ENCODE measurements at regions not wholly inside any gene's neighbourhood (a gene's known extent, or its start where the extent isn't known, plus 50 kb on each side); places are given as distances from the start of the nearest gene placed in this dataset.

DNA sequence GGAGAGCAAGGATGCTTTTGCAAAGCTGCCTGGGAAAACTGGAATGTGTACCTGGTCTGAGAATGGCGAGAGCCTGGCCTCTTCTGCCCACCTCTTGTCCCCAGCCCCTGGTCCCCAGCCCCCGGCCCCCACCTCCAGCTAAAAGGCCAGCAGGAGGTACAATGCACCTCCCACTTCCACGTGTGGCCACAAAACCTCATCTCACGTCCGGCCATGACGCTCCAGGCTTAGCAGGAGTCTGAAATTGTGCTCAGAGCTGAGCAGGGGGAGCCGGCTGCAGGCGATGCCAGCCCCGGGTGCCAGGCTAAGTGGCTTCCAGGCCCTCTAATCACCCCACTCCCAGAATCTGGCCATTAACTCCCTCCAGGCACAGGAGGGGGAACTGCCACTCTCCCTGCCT, 83.1 kb upstream of the PRR20G start:
- DNase-seq, result no peak

DNA sequence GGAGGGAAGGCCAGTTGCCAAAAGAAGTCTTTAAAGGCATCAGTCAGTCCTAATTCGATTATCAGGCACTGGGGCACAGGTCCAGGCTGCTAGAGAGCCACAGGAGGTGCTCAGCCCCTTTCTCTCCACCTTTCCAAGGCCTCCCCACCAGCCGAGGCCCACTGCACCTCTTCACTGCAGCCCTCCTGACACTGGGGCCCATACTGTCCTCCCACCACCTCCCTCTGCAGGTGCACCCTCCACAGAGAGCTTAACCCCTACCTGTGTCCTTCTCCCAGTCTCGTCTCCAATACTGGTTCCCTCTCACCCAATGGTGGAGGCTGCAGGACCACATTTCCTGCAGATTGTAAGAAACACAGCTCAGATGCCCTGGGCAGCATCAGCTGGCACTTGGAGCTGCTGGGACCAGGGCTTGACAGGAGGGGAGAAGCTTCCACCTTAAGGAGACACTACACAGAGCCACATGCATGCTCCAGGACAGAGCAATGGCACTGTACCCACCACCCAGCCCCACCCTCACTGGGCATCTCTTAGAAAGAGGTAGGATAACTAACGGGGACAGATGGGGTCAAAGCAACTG, 81.6 kb upstream of the PRR20G start:
- no peak for DNase-seq

DNA sequence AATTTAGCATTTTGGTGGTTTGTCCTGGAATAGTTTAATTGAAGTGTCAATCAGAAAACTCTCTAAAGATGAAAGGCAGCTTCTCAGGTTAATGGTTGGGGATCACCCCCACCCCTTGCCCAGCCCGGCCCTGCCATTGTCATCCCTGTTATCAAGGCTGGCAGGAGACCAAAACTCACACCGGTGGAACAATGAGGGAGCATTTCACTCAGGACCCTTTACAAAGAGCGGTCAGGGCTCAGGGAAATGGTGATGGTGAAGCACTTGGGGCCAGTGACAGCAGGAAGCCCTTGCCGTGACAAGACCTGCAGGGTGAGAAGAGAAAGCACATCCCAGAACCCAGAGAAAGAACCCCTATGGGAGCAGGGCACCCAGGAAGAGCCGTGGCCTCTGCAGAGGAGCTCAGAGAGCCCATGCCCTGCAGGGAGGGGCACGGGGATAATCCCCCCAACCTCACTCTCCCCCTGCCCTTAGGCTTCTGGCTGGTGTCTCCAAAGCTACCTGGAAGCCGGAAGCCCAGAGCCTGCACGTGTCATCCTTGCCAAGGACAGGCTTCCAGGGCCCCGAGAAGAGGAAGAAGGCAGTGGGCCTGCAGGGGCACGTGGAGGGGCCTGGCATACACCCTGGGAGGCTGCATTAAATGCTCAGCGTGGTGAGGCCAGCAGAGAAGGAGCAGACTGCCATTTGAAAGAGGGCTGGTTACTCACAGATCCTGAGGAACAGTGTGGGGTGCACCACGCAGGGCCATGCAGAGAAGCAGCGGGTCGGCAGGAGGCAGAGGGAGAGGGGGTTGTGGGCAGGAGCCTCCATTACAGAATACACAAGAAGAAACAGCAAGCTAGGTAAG, 80.6 kb upstream of the PRR20G start:
- DNase-seq, result no peak

DNA sequence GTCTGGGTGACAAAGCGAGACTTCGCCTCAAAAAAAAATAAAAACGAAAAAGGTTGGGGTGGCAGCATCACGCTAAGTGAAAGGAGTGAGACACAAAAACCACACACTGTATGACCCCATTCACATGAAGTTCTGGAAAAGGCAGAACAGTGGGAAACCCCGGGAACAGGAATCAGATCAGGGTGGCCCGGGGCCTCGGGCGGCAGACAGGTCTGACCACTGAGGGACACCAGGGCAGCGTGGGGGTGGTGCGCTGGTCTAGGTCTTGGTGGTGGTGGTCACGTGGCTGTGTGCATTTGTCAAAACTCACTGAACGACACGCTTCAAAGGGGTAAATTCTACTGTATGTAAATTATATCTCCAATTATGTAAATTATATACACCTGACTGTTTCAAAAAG, 79.7 kb upstream of the PRR20G start:
- no peak for DNase-seq

DNA sequence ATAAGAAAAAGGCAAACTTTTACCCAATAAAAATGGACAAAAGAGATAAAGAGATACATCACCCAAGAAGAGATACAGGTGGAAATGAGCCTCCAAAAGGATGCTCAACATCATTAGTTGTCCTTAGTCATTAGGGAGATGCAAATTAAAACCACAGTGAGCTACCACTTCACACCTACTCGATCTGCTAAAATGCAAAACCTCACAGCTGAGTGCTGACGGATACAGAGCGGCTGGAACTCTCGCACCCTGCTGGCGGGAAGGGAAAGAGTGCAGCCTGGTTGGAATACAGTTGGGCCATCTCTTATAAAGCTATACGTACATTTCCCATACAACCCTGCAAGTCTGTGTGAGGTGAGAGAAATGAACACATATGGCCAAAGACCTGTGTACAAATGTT, 78.5 kb upstream of the PRR20G start:
- DNase-seq, result no peak

DNA sequence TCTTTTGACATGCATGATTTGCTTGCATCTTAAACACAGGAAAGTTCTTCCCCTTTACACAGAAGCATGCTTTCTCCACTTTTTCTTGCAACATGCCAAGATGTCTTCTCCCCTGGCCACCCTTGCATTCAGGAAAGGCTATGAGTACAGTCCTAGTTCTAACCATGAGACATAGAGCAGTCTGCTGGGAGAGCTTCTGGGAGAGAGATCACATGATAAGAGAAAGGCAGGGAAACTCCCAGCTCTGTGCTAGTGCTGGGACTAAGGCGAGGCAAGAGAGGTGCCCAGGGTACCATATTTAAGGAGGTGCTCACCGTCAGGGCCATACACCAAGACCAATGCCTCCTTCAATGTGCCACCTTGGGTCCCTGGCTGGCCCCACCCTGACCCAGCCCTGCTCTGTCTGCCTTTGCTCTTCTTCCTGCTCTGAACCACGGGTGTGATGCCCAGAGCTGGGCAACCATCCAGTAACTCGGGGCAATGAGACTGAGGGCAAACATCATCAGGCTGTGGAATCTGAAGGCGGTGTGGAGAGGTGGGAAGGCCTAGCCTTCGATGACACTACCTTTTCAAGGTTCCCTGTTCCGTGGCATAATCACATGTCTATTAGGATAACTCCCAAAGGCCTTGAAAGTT, 77.4 kb upstream of the PRR20G start:
- no peak for DNase-seq

DNA sequence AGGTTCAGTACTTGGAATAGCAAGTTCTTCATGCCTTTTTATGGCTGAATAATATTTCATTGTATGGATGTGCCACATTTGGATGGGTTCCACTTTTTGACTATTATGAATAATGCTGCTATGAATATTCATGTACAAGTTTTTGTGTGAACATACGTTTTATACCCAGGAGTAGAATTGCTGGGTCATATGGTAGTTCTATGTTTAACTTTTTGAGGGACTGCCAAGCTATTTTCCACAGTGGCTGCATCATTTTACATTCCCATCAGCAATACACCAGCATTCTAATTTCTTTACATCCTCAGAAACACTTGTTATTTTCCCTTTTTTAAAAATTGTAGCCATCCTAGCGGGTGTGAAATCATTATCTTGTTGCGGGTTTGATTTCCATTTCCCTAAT, 76.0 kb upstream of the PRR20G start:
- no peak for DNase-seq

DNA sequence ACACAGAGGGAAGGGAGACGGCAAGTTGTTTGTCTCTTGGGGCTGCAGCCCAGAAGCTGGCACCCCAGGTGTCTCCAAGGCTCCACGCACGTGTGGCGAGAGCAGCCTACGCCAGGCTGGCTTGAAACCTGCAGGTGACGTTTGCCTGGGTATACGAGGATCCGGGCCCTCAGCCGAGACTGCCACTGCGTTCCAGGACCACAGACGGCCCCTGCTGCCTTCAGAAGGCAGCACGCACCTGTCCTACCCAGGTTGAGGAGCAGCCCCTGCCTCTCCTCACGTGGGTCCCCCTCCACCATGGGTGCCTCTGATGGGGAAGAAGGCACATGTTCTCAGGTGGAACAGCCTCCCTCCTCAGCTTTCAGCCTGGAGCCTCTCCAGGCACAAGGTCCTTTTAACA, 75.3 kb upstream of the PRR20G start:
- no peak for DNase-seq

DNA sequence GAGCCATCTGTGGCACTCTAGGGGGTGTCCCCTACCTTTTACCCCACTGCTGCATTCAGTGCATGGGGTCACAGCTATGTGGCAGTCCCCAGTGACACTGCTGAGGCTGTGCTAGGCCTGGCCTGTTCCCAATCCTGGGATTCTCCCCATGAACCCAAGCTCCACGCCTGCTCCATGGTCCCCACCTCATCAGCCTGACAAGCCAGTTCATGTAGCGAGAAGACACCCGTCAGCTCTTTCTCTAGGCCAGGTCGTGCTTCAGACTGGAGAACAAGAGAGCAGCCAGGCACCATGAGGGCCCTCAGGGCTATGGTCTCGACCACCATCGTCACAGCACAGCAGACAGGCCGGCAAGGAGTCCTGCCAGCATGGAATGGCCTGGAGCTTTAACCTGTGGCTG, 72.8 kb upstream of the PRR20G start:
- no peak for DNase-seq

DNA sequence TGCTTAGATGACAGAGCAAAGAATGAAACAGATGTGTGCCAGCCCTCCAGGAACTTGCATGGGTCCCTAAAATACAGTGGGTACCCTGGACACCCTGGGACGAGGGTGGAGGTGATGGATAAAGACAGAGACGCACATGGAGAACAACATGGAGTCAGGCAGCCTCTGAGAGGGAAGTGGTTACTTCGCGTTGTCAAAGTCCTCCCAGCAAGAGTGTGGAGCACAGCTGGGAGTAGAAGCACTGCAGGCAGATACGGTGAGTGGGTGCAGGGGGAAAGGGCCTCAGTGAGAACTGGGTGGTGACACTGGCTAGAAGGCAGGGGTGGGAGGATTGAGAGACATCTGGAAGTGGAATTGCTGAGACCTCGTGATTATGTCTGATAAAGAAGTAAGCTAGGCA, 70.8 kb upstream of the PRR20G start:
- no peak for DNase-seq

DNA sequence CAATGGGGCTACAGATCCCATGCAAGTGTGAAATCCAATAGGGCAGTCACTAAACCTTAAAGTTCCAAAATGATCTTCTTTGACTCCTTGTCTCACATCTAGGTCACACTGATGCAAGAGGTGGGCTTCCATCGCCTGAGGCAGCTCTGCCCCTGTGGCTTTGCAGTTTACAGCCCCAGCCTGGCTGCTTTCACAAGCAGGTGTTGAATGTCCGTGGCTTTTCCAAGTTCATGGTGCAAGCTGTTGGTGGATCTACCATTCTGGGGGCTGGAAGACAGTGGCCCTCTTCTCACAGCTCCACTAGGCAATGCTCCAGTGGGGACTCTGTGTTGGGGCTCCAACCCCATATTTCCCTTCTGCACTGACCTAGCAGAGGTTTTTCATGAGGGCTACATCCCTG, 68.5 kb upstream of the PRR20G start:
- no peak for DNase-seq

DNA sequence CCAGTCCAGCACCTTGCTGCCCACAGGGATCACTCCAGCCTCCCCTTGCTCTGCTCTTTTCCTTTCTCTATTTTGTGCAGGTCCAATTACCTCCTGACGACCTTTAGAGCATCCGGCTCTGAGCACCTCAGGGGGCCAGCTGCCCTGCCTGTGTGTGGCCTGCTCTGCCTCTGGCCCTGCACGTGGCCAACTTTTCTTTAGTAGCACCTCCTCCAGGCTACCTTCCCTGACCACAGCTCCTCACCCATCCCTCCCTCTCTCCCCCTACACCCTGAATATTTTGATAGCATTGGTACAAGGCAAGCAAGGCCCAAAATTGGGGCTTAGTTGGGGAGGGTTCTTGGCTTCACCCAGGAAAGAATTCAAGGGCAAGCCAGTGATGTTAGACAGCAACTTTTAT, 66.9 kb upstream of the PRR20G start:
- DNase-seq, result no peak

DNA sequence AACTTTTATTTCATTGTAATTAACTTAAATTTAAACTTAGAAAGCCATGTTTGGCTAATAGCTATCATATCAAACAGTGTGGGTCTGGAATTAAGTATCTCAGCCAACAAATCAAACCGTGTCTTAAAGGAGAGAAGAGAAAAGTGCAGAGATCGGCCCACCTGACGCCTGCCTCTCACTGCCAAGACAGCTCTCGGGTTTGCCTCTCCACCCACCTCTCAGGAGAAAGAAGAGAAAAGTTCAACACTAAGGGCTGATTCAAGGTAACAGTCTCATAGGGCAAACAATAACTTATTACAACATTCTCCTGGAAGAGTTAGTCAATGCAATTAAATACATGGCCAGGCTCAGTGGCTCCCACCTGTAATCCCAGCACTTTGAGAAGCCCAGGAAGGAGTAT, 64.8 kb upstream of the PRR20G start:
- no peak for DNase-seq

DNA sequence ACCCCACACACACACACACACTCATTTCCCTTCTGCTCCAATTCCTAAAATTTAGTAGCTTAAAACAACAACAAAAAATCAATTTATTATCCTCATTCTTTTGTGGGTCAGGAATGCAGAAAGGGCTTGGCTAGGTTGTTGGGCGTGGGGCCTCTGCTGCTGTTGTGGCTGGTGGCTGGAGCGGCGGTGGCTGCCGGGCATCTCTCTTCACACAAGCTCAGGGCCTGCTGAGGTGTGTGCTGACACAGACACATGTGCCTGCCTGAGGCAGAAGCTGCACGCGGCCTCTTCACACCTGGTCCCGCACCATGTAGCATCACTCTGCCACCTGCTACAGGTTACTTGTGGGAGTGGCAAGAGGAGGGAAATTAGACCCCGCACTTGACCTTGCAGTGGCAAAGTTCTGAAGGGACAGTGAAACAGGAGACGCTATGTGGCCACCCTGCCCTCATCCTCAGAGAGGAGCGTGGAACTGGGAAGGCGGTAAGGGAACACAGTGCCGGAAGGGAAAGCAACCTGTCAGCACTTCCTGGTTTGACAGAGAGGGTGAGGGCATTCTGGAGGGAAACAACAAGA, 64.0 kb upstream of the PRR20G start:
- no peak for DNase-seq

DNA sequence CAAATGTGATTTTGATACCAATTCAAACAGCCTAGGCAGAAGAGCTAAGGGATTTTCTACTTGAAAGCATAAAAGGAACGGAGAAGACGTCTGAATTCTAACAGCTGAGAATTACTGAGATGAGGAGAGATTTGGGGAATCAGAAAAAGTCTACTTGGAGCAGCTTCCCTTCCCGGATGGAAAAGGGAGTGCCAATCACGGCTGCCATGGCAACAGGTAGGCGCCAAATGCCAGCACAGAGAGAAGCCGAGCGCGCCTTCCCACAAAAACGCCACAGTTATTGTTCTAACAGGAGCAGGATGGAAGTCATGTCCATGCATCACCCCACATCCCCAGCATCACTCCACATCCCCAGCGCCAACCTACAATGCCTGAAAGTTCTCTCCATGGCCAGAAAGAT, 63.5 kb upstream of the PRR20G start:
- DNase-seq, result no peak

DNA sequence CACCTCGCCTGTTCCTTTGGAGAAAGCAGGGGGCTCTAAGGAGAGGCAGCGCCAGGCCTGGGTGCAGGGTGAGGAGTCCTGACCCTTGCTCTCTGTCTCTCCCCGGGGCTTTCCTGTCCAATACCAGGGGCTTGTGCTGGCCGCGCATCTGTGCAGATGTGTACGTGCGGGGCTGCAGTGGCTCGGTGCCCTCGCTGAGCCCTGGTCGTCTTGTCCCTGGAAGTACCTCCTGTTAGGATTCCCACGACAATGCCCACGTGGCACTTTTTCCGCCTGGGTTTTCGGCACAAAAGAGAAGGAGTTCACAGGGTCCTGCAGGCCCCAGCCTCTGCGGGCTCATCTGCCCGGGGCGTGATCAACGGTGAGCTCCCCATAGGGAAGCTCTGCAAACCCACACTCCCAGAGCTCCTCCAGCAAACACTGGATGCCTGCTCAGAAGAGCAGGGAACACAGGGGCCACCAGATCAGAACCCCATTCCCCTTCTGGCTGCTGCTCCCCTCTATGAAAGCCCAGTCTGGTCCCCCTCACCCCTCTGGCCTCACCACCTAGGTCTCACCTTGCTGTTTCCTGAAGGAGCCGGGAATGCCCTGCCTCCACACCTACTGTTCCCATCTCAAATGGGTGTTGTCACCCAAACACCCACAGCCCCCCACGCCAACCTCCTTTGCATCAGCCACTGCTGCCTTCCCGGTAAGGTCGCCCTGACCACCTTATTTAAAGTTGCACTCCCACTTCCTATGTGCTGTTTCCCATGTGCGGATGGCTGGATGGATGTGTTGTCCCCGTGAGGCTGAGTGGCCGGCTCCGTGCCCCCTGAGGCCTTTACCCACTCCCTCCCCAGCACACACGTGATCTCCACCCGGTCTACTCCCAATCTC, 62.6 kb upstream of the PRR20G start:
- no peak for DNase-seq

DNA sequence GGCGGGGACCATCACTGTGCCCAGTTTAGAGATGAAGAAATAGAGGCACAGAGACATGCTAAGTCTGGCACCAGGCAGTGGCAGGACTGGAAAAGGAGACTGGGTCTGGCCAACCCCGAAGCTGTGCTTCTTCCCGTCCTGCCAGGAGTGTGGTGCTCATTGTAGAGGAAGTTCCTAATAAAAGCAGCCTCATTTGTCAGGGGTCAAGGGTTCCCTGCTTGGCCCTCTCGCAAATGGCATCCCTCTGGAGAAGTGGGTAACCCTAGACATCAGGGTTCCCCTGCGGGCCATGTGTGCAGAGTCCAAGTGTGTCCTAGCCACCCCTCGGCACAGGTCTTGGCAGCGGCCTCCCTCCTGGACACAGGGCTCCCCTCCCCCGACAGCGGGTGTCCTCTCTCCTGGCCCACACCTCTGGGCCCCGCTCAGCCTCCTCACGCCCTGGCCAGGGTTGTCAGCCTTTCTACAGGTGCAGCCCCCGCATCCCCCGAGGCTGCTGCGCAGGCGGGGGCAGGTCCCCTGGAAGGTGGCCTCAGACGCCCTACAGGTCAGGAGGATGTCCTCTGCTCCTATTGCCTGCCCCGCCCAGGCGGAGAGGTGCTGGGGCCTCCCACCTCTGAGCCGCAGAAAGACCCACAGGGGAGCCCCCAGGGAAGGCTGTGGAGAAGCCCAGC, 61.8 kb upstream of the PRR20G start:
- DNase-seq, result no peak

DNA sequence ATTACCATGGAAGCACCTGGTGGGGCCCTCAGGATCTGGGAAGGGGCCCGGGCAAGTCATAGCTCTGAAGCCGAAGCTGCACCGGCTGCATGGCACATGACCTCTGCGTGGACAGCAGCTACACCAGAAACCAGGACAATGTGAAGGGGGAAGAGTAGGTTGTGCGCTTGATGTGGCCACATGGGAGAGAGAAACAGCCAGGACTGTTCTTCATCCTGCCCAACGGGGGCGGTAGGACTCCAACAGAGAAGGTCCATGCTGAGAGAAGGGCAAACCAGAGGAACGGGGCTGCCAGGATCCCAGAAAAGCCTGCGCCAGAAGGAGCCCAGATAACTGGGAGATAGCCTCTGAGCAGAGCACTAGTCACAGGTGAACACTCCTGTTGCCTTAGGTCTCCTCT, 54.9 kb upstream of the PRR20G start:
- DNase-seq, result no peak

DNA sequence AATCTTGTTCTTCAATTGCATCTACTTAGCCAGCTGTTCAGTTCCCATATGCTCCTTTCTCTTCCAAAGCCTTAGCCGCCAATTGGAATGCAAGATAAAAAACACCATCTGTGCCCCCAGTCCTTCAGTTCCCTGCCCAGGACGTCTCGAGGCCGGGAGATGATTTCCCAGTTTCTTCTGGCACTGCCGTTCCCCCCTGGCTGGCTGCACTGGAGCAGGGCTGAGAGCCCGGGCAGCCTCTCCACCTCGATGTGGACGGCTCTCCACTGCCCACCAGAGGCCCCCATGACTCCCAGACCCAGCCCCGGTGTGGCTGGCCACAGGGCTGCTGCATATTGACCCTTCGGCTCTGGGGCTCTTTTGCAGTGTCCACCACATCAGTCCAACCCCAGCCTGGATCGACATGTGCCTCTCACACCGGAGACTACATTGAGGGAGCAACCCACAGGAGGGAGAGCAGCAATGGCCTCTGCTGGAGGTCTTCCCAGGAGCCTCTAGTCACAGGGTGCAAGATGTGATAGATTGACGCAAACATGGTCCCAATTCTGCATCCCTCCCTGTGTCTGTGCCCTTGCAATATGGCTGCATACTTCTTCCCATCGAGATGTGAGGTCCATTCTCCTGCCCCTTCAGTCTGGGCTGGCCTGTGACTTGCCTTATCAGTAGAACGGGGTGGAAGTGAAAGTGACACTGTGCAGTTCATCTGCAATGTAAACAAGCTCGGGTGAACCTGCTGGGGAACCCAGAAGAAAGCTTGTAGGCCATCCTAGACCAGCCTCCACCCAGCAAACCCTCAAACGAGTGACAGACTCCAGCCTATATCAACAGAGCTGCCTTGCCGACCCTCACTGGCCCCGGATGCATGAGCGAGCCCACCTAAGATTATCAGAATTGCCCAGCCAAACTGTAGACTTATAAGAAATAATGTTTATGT, 52.3 kb upstream of the PRR20G start:
- no peak for DNase-seq

DNA sequence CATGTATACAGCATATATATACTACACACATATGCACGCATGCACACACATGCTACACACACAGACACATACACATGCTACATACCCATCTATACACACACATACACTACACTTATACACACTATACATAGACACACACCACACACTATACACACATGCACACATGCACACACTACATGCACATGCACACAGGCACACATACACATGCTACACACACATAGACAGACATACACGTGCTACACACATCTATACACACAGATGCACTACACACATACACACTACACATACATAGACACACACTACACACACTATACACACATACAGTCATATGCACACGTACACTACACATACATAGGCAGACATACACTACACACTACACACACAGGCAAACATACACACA, 51.2 kb upstream of the PRR20G start:
- no peak for DNase-seq

DNA sequence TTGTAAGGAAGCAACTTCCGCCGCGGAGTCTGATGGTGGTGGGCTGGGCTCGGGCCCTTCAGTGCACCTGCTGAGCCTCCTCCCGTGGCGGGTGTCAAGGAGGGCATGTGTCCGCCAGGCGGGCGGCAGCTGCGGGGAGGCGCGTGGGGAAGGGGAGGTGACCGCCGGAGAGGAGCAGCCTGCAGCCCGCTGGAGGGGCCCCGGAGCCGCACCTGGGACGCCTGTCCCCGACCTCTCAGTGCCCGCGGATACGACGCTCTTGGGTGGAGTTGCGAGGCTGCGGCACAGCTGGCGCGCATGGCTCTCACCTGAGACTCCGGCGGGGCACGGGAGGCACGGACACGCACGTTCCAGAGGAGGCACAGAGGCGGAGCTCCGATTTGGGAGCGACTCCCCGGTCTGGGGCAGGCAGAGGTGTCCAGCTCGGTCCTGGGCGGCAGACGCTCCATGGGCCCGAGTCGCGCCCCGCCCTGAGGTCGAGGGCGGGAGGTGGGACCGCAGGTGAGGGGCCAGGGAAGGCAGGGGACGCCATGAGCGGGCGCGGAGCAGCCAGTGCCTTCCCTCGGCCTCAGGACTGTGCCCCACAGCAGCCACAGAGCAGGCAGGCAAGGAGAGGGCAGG, 50.2 kb upstream of the PRR20G start:
- no peak for DNase-seq
